GM12873 (cell line): ENCODE measurements at regions not wholly inside any gene's neighbourhood (a gene's known extent, or its start where the extent isn't known, plus 50 kb on each side); places are given as distances from the start of the nearest gene placed in this dataset.

ENCODE experiments used
- CTCF ChIP-seq: IDR thresholded peaks from 2 replicates; pipeline ENCODE4 v1.5.1; 2012; ENCODE audit warnings: low read depth, mild to moderate bottlenecking, moderate library complexity, low read length, control low read depth; ENCODE audit not compliant: insufficient read depth; ENCODE audit errors: missing control alignments

GRCh38 chr3:127363891-127364290 is 76.0 kb upstream of the PRR20G start:
- TF ChIP-seq CTCF = no peak

GRCh38 chr3:127363171-127363570 is 75.3 kb upstream of the PRR20G start:
- TF ChIP-seq CTCF = no peak

GRCh38 chr3:127360647-127361046 is 72.8 kb upstream of the PRR20G start:
- TF ChIP-seq CTCF = no peak

DNA sequence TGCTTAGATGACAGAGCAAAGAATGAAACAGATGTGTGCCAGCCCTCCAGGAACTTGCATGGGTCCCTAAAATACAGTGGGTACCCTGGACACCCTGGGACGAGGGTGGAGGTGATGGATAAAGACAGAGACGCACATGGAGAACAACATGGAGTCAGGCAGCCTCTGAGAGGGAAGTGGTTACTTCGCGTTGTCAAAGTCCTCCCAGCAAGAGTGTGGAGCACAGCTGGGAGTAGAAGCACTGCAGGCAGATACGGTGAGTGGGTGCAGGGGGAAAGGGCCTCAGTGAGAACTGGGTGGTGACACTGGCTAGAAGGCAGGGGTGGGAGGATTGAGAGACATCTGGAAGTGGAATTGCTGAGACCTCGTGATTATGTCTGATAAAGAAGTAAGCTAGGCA is 70.8 kb upstream of the PRR20G start:
- no peak for TF ChIP-seq CTCF

- TF ChIP-seq CTCF = no peak
These were observed 68.5 kb upstream of the PRR20G start for GRCh38 chr3:127356381-127356780.

GRCh38 chr3:127354761-127355160 is 66.9 kb upstream of the PRR20G start:
- TF ChIP-seq CTCF = no peak

GRCh38 chr3:127352612-127353011 is 64.8 kb upstream of the PRR20G start:
- TF ChIP-seq CTCF = no peak
